Sigmoid colon (tissue), 6 donors: ENCODE measurements at regions not wholly inside any gene's neighbourhood (a gene's known extent, or its start where the extent isn't known, plus 50 kb on each side); places are given as distances from the start of the nearest gene placed in this dataset.

Experiments
- DNase-seq: peaks from one replicate; pipeline ENCODE4 v3.0.0-alpha.2; 2019
- H3K27ac ChIP-seq, 4 donors: fragments of 200-600 bp; sonication (generic); one replicate each; pipeline ENCODE4 v1.5.1; 2016 to 2019; ENCODE audit warnings: mild to moderate bottlenecking in 1 of 4
- H3K27me3 ChIP-seq, 3 donors: fragments of 200-600 bp; sonication (generic); one replicate each; pipeline ENCODE4 v1.5.1; 2019; ENCODE audit warnings: mild to moderate bottlenecking in 1 of 3
- H3K36me3 ChIP-seq, 4 donors: fragments of 200-600 bp; sonication (generic); one replicate each; pipeline ENCODE4 v1.5.1; 2016 to 2019
- H3K4me1 ChIP-seq, 4 donors: fragments of 200-600 bp; sonication (generic); one replicate each; pipeline ENCODE4 v1.5.1; 2017 to 2019
- H3K4me3 ChIP-seq, 4 donors: fragments of 200-600 bp; sonication (generic); one replicate each; pipeline ENCODE4 v1.5.1; 2017 to 2019; ENCODE audit warnings: mild to moderate bottlenecking in 2 of 4, moderate library complexity in 1 of 4
- H3K9me3 ChIP-seq, 4 donors: fragments of 200-600 bp in 3 of 4; sonication (generic) in 3 of 4; one replicate each; pipeline versions ENCODE4 v1.5.1 to v1.6.1; 2013 to 2019
- EP300 ChIP-seq, 4 donors: sonication (generic); formaldehyde crosslinking; IDR thresholded peaks; one replicate each; pipeline ENCODE4 v1.6.1; 2017; ENCODE audit warnings: antibody characterized with exemption in 4 of 4
- POLR2A ChIP-seq, 2 donors: fragments of 450-650 bp; IDR thresholded peaks; one replicate each; pipeline ENCODE4 v1.6.1; 2016; ENCODE audit warnings: antibody characterized with exemption in 2 of 2, mild to moderate bottlenecking in 2 of 2, moderate library complexity in 2 of 2
- POLR2AphosphoS5 ChIP-seq, 4 donors: sonication (generic); formaldehyde crosslinking; IDR thresholded peaks; one replicate each; pipeline ENCODE4 v1.6.1; 2017; ENCODE audit warnings: antibody characterized with exemption in 4 of 4
- WGBS, 2 donors: extraction: QIAGEN DNeasy Blood & Tissue Kit; methylation state at CpG; one replicate each; pipeline ENCODE4 v1.1.7; 2013; 5-methylcytosine and 5-hydroxymethylcytosine counted together
- intact Hi-C: fragments of 100-400 bp; cut with DNase I; formaldehyde crosslinking; loops from one replicate; pipeline ENCODE4 v1.15.1; 2023
- TF ChIP-seq, protein P1 (sequence below), 4 experiments: fragments of 450-650 bp in 3 of 4; fragments of 200-600 bp in 1 of 4; IDR thresholded peaks; one replicate each; pipeline ENCODE4 v1.5.1; 2016 to 2019; ENCODE audit warnings: antibody characterized with exemption in 4 of 4, mild to moderate bottlenecking in 3 of 4, moderate library complexity in 2 of 4
- donor health status: healthy with polysubstance abuse.
- donor health status: healthy.

DNA sequence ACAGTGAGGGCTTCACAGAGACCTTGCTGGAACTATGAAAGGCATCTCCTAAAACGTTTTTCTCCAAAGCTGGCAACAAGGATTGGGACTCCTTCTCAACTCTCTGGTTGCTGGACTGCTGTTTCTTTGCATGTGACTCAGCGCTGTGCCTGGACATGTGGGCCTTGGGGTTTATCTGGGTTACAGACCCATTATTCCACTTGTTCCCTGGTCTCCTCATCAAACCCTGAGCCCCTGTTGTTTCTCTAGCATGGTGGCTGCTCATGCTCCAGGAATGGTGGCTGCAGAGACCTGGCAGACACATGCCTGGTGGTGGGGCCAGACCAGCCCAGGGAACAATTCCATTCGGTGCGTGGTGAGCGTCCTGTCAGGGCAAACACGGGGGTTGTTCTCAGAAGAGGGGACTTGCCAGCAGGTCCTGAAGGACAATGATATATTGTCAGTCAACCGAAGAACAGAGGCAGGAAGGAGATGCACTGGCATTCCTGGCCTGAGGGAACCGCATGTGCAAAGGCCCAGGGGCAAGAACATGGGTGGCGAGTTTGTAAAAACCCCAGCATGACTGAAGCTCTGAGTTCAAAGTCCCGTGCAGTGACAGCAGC, 320.1 kb upstream of the RTL1 start:
- intact Hi-C loops, result no loop called here
- no peak overlapping the region for H3K4me3 ChIP-seq
- H3K4me1 ChIP-seq, result peaks cover 0 to 24% (median 20%) of the 10 kb centered on the region in 4 donors
- peak; percentile 49 for DNase-seq
- no peaks in the 10 kb centered on the region for H3K27me3 ChIP-seq
- H3K36me3 ChIP-seq, result no peaks in the 10 kb centered on the region
- no peaks in the 10 kb centered on the region for H3K9me3 ChIP-seq
- TF ChIP-seq POLR2AphosphoS5 (IDR thresholded peaks at IDR 0.05) (no peak), POLR2A (IDR thresholded peaks at IDR 0.05) (no peak), EP300 (IDR thresholded peaks at IDR 0.05) (no peak)
- TF ChIP-seq, protein P1, sequence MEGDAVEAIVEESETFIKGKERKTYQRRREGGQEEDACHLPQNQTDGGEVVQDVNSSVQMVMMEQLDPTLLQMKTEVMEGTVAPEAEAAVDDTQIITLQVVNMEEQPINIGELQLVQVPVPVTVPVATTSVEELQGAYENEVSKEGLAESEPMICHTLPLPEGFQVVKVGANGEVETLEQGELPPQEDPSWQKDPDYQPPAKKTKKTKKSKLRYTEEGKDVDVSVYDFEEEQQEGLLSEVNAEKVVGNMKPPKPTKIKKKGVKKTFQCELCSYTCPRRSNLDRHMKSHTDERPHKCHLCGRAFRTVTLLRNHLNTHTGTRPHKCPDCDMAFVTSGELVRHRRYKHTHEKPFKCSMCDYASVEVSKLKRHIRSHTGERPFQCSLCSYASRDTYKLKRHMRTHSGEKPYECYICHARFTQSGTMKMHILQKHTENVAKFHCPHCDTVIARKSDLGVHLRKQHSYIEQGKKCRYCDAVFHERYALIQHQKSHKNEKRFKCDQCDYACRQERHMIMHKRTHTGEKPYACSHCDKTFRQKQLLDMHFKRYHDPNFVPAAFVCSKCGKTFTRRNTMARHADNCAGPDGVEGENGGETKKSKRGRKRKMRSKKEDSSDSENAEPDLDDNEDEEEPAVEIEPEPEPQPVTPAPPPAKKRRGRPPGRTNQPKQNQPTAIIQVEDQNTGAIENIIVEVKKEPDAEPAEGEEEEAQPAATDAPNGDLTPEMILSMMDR (IDR thresholded peaks at IDR 0.05), result no peak
- no peak overlapping the region for H3K27ac ChIP-seq
- 87 to 89% methylated on average over 10 of the region's 10 CpGs for WGBS, 2 donors

DNA sequence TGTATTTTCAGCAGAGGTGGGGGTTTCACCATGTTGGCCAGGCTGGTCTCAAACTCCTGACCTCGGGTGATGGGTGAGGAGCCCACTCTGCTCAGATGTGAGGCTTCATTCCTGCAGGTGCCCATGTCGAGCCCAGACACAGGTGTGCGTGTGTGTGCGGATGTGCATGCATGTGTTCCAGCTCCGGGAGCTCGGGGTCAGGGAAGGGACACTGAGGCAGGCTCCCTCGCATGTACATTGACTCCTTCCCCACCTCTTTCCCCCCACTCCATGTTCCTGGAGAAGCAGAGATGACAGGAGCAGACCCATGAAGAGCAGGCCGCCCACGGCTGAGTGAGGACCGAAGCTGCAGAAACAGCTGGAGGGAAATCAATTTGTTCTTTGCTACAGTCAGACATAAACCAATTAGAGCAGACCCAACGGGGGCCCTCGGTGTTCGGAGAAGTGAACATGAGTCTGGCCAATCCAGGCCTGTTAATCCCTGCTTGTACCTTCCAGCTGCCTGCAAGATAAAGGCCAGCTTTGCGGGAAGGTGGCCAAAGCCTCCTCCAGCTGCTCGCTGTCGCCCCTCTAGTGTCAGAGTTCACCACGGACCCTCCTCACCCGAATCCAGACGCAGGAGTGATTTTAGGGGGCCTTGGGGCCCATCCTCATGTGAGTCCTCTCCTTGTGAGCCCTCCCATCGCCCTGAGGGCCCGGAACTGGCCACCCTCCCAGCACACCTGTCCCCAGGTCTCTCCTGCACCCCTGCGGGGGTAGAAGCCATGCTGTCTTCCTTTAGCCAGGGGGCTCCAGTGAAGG, 321.0 kb upstream of the RTL1 start:
- peak; percentile 59 for DNase-seq
- peaks cover 0 to 21% (median 19%) of the 10 kb centered on the region in 4 donors for H3K4me1 ChIP-seq
- 79 to 81% methylated on average over 22 of the region's 22 CpGs for WGBS, 2 donors
- no peaks in the 10 kb centered on the region for H3K27me3 ChIP-seq
- no peaks in the 10 kb centered on the region for H3K36me3 ChIP-seq
- intact Hi-C loops, result no loop called here
- no peak overlapping the region for H3K27ac ChIP-seq
- no peak for TF ChIP-seq POLR2AphosphoS5 (IDR thresholded peaks at IDR 0.05)
- TF ChIP-seq POLR2A (IDR thresholded peaks at IDR 0.05), result no peak
- TF ChIP-seq, protein P1 (IDR thresholded peaks at IDR 0.05), result no peak
- no peak for TF ChIP-seq EP300 (IDR thresholded peaks at IDR 0.05)
- no peaks in the 10 kb centered on the region for H3K9me3 ChIP-seq
- H3K4me3 ChIP-seq, result no peak overlapping the region

DNA sequence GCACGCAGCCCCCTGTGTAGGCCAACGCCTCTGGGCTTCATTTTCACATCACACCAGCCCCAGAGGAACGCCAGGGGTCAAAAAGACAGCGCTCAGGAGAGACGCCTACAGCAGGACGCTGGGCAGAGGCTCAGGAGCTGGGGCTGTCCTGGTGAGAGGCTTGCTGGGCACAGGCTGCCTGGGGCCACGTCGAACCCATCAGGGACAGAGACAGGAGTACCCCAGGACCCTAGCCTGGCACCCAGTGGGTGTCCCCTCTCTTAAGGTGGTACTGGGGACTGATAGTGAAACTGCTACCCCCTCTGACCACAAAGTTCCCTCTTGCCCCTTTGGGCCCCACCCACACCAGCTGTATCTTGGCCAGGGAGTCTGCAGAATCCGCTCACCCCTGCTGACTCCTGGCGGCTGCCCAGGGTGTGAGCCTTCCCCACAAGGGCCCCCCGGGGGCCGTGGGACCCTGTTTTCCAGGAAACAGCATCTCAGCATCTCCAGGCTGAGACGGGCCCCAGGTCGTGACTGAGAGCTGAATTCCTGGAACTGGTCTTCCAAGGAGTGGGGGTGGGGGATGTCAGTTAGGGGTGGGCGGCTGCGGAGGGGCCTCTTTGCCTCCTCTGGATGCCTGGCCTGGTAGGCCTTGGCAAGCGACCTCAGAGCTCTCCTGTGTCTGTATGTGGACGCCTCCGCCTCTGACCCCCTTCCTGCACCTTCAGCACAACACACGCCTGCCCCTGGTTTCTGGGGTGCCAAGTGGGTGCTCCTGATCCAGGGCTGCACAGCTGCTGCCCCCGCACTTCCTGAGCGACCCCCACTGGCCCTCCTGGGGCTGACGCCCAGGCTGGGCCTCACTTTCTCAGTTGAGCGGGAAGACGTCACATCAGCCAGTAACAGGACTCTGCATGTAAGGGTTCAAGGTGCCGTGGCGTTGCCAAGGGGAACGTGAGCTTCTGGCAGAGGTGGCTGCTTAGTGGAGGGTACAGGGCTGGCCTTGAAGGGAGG, 321.9 kb upstream of the RTL1 start:
- Histone ChIP-seq H3K36me3 (no peaks in the 10 kb centered on the region), H3K4me1 (peaks cover 0 to 12% (median 10%) of the 10 kb centered on the region in 4 donors), H3K27me3 (no peaks in the 10 kb centered on the region), H3K4me3 (no peak overlapping the region), H3K9me3 (no peaks in the 10 kb centered on the region), H3K27ac (no peak overlapping the region)
- intact Hi-C loops, result no loop called here
- DNase-seq, result no peak
- 53 to 72% methylated on average over 28 of the region's 28 CpGs for WGBS, 2 donors
- TF ChIP-seq EP300 (IDR thresholded peaks at IDR 0.05) (no peak), POLR2AphosphoS5 (IDR thresholded peaks at IDR 0.05) (no peak), POLR2A (IDR thresholded peaks at IDR 0.05) (no peak)
- TF ChIP-seq, protein P1 (IDR thresholded peaks at IDR 0.05), result no peak

DNA sequence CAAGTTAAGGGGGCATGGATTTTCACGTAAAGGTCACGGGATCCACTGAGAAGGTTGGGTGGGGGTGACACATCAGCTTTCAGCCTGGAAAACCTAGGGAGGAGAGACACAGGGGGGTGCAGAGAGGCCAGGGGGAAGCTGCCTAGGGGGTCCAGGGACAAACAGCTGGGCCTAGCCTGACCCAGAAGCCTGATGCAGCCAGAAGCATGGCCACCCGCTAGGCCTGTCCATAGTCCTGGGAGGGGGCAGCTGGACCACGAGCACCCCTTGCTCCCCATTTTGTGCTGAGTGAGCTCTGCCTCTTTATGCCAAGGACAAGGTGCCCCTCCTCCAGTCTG, 322.7 kb upstream of the RTL1 start:
- WGBS, 2 donors, result 70 to 80% methylated on average over 4 of the region's 4 CpGs
- H3K9me3 ChIP-seq, result no peaks in the 10 kb centered on the region
- DNase-seq, result no peak

More for the DNA sequence above, 322.7 kb upstream of the RTL1 start:
- intact Hi-C loops, result no loop called here
- Histone ChIP-seq H3K4me1 (peaks cover 0 to 5% (median 3%) of the 10 kb centered on the region in 4 donors), H3K27me3 (no peaks in the 10 kb centered on the region), H3K4me3 (no peak overlapping the region), H3K36me3 (no peaks in the 10 kb centered on the region), H3K27ac (no peak overlapping the region)
- TF ChIP-seq, protein P1 (IDR thresholded peaks at IDR 0.05), result no peak
- TF ChIP-seq POLR2AphosphoS5 (IDR thresholded peaks at IDR 0.05) (no peak), EP300 (IDR thresholded peaks at IDR 0.05) (no peak), POLR2A (IDR thresholded peaks at IDR 0.05) (no peak)
